ENCODE measurements at regions not wholly inside any gene's neighbourhood (a gene's known extent, or its start where the extent isn't known, plus 50 kb on each side); places are given as distances from the start of the nearest gene placed in this dataset.

- no peak for TF ChIP-seq CTCF (IDR thresholded peaks at IDR 0.05; ENCODE audit: low read length, missing control alignments)
- DNase-seq (ENCODE audit: low read depth): no peak
- H3K4me3 ChIP-seq (replicated peaks; ENCODE audit: low read depth, low read length): no peak overlapping the region
Observed at GRCh38 chrY:20681935-20682334, 74.0 kb upstream of the RPS4Y2 start.

- TF ChIP-seq CTCF (IDR thresholded peaks at IDR 0.05; ENCODE audit: low read length, missing control alignments): no peak
- DNase-seq (ENCODE audit: low read depth): no peak
- H3K4me3 ChIP-seq (replicated peaks; ENCODE audit: low read depth, low read length): no peak overlapping the region
Observed at GRCh38 chrY:20683371-20683770, 72.5 kb upstream of the RPS4Y2 start.

GRCh38 chrY:20686674-20687073 lies 69.2 kb upstream of the RPS4Y2 start:
- TF ChIP-seq CTCF (IDR thresholded peaks at IDR 0.05; ENCODE audit: low read length, missing control alignments): no peak
- H3K4me3 ChIP-seq (replicated peaks; ENCODE audit: low read depth, low read length): no peak overlapping the region
- DNase-seq (ENCODE audit: low read depth): no peak
